ENCODE measurements at regions not wholly inside any gene's neighbourhood (a gene's known extent, or its start where the extent isn't known, plus 50 kb on each side); places are given as distances from the start of the nearest gene placed in this dataset.
A peak's percentile ranks its signal among the peaks of the same experiment; 100 is the strongest.
"Not testable (repeated sequence)": the region's sequence is repeated elsewhere in the genome, so short reads cannot be mapped to it uniquely, and the experiment has no call there.

DNA sequence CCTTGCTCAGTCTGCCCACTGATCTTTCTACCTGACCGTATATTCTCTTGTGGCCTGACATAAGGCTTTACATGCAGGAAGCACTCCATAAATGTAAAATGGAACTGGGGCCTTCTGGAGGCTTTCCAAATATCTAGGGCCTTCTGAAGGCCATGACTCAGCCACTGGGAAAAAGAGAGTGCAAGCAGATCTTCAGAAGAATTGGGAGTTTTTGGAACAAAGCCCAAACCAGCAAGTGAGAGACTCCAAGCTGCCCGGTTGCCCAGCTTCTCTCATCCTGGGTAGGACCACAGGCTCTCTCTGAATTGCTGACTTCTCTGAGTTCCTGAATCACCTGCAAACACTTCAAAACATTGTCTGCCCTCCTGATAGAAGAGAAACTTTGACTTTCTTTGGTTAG, 107.9 kb upstream of the BMAL1 start:
- DNase-seq (ENCODE audit: low read depth in 2 of 2): no peak

DNA sequence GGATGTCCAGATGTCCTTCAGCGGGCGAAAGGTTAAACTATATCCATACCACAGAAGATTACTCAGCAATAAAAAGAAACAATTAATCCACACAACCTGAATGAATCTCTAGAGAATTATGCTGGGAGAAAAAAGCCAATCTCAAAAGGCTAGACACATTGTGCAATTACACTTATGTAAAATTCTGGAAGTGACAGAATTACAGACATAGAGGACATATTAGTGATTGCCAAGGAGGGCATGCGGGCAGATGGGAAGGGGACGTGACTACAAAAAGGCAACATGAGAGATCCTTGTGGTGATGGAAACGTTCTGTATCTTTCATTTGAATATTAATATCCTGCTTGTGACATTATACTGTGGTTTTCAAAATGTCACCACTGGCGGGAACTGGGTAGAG, 103.5 kb upstream of the BMAL1 start:
- no peak for DNase-seq (ENCODE audit: low read depth in 2 of 2)

DNA sequence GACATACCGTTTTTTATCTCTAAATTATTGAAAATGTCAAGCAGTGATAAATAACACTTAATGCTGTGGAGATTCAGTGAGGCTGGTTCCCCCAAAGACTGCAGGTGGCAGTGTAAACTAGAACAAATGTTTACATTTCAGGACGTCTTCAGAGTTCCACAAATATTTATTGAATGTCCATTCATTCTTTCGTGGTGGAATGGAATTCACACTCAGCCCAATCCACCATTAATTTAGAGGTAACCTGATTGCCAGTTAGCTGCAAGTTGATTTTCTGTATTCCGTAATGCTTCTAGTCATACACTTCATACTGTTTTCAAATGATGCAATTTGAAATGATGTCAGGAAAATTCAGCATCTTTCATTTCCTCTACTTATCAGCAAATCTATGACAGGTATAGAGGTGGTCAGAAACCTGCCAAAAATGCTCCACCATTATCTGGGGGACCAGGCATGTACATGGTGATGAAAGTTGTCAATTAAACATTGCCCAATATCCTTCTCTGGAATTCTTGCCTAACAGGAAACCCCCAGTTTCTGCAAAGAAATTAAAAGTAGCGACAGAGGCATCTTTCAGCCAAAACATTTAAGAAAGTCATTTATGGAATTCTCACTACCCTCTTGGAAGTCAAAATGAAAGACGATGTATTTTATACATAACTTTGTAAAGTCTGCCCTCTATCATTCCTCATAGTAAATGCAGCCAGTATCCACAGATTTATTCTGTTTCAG, 94.3 kb upstream of the BMAL1 start:
- DNase-seq (ENCODE audit: low read depth in 2 of 2): no peak

DNA sequence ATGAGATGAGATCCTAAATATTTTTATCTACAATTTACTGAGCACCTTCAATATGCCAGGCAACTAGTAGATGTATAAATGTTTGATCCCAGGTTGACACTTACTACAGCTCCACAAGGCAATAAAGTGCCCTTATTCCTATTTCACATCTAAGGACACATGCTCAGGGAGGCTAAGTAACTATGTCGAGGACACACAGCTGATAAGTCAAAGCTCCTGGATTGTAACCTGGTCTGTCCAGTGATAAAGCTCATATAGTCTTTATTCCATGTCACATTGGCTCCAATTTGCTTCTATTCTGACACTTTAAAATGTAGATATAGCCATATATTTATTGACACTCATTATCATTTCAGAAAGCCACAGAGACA, 93.8 kb upstream of the BMAL1 start:
- no peak for DNase-seq (ENCODE audit: low read depth in 2 of 2)

DNA sequence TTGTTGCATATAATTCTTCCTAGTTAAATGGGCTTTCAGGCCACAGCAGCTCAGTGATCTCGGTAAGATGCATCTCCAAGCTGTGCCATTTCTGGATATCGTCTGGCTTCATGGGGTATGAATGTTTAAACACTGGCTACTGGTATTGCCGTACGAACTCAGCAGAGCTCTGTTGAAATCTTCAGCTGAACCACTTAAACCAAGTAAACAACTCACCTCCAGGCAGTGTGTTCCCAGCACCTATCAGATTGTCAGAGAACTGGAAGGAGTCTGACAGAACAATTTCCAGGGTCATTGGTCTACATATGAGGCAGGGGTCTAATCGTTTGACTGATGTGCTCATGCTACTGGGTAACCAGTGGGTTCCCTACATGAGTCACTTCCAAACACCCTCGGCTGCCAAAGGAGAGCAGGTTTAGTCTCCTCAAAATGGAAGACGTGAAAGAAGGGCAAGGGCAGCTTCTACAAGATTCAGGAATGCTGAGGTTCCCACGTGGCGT, 93.2 kb upstream of the BMAL1 start:
- no peak for DNase-seq (ENCODE audit: low read depth in 2 of 2)

- no peak for DNase-seq (ENCODE audit: low read depth in 2 of 2)
Measured at GRCh38 chr11:13188179-13188578, 89.4 kb upstream of the BMAL1 start.

GRCh38 chr11:13189561-13190426, 87.8 kb upstream of the BMAL1 start:
- DNase-seq (ENCODE audit: low read depth in 2 of 2): no peak

- no peak for DNase-seq (ENCODE audit: low read depth in 2 of 2)
Measured at GRCh38 chr11:13193613-13194012, 84.0 kb upstream of the BMAL1 start.

- not testable (repeated sequence) for DNase-seq (ENCODE audit: low read depth in 2 of 2)
Measured at GRCh38 chr11:13197374-13197773, 80.2 kb upstream of the BMAL1 start.

DNA sequence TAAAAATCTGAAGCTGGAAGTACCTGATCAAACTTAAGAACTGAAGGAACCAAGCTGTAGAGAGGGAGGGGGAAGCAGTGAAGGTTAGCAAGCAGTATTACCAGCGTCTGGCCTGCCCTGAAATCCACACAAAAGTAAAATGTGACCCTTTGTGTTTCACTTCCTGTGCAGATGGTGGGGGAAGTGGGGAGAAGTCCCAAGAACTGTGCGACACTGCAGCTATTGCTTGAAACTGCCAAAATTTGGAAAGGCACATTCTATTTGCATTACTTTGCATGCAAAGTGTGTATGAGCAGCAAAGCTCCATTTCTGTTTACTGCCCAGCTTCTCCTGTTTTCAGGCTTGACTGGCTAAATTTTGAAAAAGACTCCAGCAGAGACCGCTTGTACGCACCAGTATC, 72.1 kb upstream of the BMAL1 start:
- no peak for DNase-seq (ENCODE audit: low read depth in 2 of 2)

GRCh38 chr11:13206086-13206640, 71.4 kb upstream of the BMAL1 start:
- no peak for DNase-seq (ENCODE audit: low read depth in 2 of 2)

DNA sequence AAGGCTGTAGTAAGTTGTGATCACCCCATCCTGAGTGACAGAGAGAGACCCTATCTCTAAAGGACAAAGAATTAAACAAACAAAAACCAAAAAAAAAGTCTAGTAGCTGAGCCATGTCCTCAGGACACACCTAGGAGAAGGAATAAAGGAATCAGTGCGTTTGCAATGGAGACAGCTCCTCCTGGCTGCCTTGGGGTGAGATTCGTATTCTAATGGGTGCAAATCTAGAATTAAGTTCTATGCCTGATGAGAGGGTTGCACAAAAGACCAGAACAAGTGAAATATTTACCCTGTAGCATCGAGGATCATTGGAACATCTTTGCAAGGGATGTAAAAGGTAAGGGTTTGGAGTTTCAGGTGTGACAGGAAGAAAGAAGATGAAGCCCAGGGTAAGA, 70.3 kb upstream of the BMAL1 start:
- DNase-seq (ENCODE audit: low read depth in 2 of 2): no peak

DNA sequence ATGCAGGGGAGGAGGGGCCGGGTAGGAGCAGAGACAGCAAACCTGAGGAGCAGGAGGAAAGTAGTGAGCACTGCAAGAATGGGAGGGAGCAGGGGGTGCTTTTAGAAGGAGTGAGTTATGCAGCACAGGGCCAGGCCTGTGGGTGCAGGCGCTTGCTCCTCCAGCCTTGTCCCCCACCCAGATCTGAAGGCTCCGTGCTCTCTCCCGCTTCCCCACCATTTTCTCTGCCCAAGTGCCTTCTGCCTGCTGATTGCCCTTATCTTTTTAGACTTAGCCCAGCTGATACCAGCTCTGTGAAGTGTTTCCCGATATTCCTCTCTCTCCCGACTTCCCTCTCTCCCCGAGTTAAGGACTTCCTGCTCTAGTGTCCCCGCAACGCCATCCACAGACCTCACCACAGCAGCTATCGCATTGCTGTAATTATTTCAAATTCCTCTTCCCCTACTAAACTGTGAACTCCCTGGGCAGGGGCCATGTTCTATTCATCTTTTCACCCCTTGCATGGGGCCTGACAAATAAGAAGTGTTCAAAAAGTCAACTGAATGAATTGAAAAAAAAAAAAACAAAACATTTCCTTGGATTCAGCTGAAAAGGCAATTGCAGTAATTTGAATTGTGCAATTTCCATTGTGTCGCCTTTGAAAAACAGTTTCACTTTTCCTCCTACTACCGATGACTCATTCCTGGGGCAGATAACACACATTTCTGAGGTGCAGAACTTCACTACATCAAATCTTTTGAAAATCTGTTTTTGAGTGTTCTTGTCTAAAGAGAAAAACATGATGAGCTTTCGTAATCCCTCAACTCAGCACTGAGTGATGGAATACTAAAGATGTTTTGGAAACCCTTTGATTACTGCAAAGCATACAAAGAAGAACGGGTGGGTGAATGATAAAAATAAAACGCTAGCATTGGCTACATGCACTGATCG, 69.7 kb upstream of the BMAL1 start:
- DNase-seq (ENCODE audit: low read depth in 2 of 2): no peak

DNA sequence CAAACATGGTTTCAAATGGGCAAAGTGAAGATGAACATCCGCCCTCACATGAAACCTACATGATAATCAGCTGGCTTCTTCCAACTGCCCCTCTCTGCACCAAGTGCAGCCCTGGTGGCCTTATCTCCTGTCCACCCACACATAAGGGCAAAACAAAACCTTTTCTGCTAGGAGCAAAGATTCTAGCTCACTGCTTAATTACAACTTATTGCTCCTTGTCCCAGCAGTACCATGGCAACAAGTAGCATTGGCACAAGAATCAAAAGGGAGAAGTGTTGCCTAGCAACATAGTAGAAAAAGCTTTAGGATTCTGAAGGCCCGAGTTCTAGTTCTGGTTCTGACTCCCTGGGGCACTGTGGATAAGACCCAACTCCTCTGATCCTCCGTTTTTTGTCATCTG, 68.7 kb upstream of the BMAL1 start:
- DNase-seq (ENCODE audit: low read depth in 2 of 2): no peak

GRCh38 chr11:13209379-13209778, 68.2 kb upstream of the BMAL1 start:
- DNase-seq (ENCODE audit: low read depth in 2 of 2): no peak

DNA sequence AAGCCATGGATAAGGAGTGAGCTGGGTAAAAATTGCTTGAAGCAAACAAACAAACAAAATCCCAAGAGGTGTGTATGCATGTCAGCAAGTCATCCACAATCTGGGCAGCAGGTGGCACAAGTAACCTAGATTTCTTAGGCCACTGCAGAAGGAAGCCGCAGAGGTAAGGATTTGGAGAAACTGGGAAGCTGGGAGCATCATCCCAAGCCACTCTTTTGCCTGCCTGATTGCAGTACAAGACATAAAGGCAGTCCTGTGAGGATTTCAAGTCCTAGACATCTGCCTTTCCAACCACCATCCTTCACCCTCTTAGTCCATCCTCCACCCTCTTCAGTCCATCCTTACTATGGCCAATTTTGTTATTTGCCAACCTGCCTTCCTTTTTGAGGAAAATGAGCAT, 67.2 kb upstream of the BMAL1 start:
- DNase-seq (ENCODE audit: low read depth in 2 of 2): peak in 1 of 2 donors; percentile 10

- DNase-seq (ENCODE audit: low read depth in 2 of 2): no peak
Measured at GRCh38 chr11:13214276-13214675, 63.3 kb upstream of the BMAL1 start.

DNA sequence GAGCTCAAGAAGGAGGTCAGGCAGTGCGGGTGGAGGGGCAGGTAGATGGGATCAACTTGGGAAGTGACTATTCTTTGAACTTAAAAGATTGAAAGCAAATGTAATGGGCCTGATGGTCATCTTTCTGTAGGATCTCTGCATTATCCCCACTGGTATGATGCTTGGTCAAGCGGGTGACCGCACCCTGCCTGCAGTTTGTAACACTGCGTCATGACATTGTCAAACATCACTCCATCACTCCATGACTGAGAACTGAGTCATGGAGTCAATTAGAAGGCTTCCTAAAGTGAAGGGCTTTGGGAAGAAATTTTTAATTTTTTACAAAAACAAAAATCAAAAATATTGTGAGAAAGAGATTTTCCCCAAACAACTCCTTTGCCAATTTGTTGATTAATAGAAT, 62.4 kb upstream of the BMAL1 start:
- no peak for DNase-seq (ENCODE audit: low read depth in 2 of 2)

DNA sequence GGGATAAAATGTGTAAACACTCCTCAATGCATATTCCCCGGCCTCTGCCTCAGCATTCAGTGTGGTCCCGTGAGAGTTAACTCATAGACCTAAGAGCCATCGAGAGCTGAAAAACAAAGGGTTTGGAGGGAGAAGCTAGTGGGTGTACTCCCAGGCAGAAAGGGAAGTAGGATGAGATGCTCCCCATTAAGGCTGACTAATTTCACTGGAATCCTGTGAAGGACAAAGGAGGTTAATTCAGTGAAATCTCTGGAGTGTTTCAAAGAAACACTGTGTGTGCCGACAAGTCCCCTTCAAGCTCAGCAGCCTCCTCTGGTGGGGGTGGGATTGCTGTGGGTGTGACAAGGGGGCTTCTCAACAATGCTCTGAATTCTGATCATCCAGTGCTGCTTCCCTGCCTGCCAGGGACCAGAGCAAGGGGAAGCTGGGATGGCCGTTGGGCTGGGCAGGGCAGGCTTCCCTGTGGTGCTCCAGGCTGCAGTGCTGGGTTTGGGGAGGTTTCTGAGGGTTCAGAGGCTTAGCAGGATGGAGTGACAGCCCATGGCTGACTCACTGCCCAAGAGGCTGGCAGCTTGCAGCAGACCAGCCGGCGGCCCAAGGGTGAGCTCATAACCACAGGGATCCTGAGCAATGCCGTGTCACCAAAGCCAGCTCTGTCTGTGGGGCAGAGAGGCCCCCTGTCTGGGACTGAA, 61.4 kb upstream of the BMAL1 start:
- no peak for DNase-seq (ENCODE audit: low read depth in 2 of 2)

GRCh38 chr11:13216711-13217075, 60.9 kb upstream of the BMAL1 start:
- no peak for DNase-seq (ENCODE audit: low read depth in 2 of 2)

- not testable (repeated sequence) for DNase-seq (ENCODE audit: low read depth in 2 of 2)
Measured at GRCh38 chr11:13218685-13219084, 58.9 kb upstream of the BMAL1 start.

All from activated CD4-positive, alpha-beta T cell treated with anti-CD3 and anti-CD28 coated beads for 24 hours (primary cell).